Thymus (tissue), 11 donors: ENCODE measurements at regions not wholly inside any gene's neighbourhood (a gene's known extent, or its start where the extent isn't known, plus 50 kb on each side); places are given as distances from the start of the nearest gene placed in this dataset.

Experiments used
- DNase-seq, 9 donors: peaks; one replicate each; pipeline ENCODE4 v3.0.0-alpha.2; 2013; ENCODE audit warnings: low spot score in 9 of 9, low read depth in 6 of 9, missing footprints in 1 of 9
- H3K27ac ChIP-seq, 2 donors: one replicate each; pipeline ENCODE4 v1.5.1; 2013; ENCODE audit warnings: control low read depth in 1 of 2, low read depth in 1 of 2, low read length in 1 of 2, mild to moderate bottlenecking in 1 of 2, moderate library complexity in 1 of 2
- H3K27me3 ChIP-seq, 2 donors: one replicate each; pipeline ENCODE4 v1.5.1; 2013; ENCODE audit warnings: low read length in 1 of 2; ENCODE audit not compliant: control insufficient read depth in 2 of 2, insufficient read depth in 1 of 2
- H3K36me3 ChIP-seq, 2 donors: one replicate each; pipeline ENCODE4 v1.5.1; 2013; ENCODE audit warnings: low read length in 1 of 2, mild to moderate bottlenecking in 1 of 2, moderate library complexity in 1 of 2; ENCODE audit not compliant: control insufficient read depth in 2 of 2, insufficient read depth in 2 of 2
- H3K4me1 ChIP-seq, 2 donors: one replicate each; pipeline ENCODE4 v1.5.1; 2013; ENCODE audit warnings: low read length in 2 of 2; ENCODE audit not compliant: control insufficient read depth in 2 of 2, insufficient read depth in 2 of 2
- H3K4me3 ChIP-seq, 2 donors: one replicate each; pipeline ENCODE4 v1.5.1; 2013; ENCODE audit warnings: low read length in 2 of 2, control low read depth in 1 of 2, mild to moderate bottlenecking in 1 of 2
- H3K9me3 ChIP-seq, 2 donors: one replicate each; pipeline ENCODE4 v1.5.1; 2013; ENCODE audit warnings: low read length in 1 of 2, mild to moderate bottlenecking in 1 of 2; ENCODE audit not compliant: control insufficient read depth in 2 of 2, insufficient read depth in 1 of 2
- WGBS: extraction: QIAGEN DNeasy Blood & Tissue Kit; methylation state at CpG from one replicate; pipeline ENCODE4 v1.1.7; 2013; 5-methylcytosine and 5-hydroxymethylcytosine counted together
- donor health status: healthy.

DNA sequence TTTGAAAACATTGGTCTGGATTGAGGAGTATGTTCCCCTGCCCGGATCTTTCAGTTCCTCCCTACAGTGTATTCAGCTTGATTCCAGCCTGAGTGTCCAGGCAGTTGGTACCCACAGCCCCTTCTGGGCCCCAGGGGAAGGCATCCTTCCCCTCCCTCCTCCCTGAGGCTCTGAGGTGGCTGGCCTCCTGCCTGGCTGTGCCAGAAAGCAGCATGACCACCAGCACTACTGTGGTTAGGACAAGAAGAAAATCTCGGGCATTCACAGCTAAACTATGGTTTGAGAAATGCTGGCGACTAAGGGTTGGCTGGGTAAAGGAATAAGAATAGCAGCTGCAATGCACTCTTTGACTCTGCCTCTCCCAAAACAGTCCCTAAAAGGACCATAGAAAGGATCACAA is 84.6 kb upstream of the LIFR start:
- no peak overlapping the region for H3K4me3 ChIP-seq
- no peaks in the 10 kb centered on the region for H3K4me1 ChIP-seq
- H3K27ac ChIP-seq: no peak overlapping the region
- H3K9me3 ChIP-seq: peaks cover 0 to under 1% of the 10 kb centered on the region in 2 donors
- no peak for DNase-seq
- 91% methylated on average over 3 of the region's 3 CpGs for WGBS
- no peaks in the 10 kb centered on the region for H3K27me3 ChIP-seq
- no peaks in the 10 kb centered on the region for H3K36me3 ChIP-seq

DNA sequence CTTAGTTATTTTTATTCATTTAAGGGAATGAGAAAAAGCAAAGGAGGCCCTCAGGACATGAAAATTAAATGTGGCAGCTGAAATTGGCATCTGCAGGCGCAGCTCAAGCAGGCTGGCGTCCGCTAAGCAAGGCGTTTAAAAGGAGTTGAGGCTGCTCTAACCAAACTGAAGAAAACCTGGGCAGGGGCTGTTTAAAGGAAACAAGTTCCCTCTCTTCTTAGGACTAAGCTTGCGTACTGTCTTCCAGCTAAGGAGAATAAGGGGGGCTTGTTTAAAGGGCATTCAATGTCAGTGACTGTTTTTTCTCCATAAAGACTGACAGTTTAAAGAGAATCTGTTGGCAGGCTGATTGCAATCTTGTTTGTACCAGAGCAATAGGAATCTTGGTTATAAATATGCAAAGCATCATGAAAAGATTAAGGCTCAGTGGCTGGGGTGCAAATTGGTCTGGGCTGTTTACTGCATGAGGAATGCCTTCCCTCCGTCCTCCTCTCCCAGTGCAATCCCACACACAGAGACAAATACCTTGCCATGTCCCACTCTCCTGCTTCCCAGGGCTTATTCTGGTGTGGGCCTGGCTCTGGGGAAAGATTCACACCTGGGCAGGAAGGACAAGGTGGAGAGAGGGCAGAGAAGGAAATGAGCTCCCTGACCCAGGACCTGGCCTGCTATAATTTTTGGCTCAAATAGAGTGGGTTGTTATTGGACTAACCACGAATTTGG is 85.9 kb upstream of the LIFR start:
- no peak for DNase-seq
- H3K36me3 ChIP-seq: no peaks in the 10 kb centered on the region
- WGBS: 84% methylated on average over 7 of the region's 7 CpGs
- H3K9me3 ChIP-seq: no peaks in the 10 kb centered on the region
- no peak overlapping the region for H3K27ac ChIP-seq
- no peaks in the 10 kb centered on the region for H3K27me3 ChIP-seq
- H3K4me1 ChIP-seq: no peaks in the 10 kb centered on the region
- no peak overlapping the region for H3K4me3 ChIP-seq

DNA sequence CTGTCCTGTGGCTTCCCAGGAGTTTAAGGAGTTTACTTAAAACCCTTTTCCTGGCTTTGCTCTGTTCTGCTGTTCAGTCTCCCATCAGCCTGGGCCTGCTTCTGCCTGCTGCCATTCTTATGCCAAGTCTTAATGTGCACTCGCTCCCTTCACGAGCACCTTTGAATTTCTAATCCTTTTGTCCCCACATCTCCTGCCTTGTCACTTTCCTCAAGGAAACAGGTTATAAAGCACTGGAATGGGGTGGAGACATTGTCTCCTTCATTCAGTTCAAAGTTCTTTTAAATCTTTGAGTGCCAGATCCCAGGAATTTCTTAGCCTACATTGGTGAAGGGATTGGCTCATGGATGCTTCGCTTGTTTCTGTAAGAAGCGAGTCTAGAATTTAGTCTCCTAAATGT is 87.2 kb upstream of the LIFR start:
- H3K4me1 ChIP-seq: no peaks in the 10 kb centered on the region
- no peak overlapping the region for H3K27ac ChIP-seq
- H3K36me3 ChIP-seq: no peaks in the 10 kb centered on the region
- H3K4me3 ChIP-seq: no peak overlapping the region
- WGBS: 93% methylated on average over 4 of the region's 4 CpGs
- H3K27me3 ChIP-seq: no peaks in the 10 kb centered on the region
- DNase-seq: no peak
- H3K9me3 ChIP-seq: no peaks in the 10 kb centered on the region

DNA sequence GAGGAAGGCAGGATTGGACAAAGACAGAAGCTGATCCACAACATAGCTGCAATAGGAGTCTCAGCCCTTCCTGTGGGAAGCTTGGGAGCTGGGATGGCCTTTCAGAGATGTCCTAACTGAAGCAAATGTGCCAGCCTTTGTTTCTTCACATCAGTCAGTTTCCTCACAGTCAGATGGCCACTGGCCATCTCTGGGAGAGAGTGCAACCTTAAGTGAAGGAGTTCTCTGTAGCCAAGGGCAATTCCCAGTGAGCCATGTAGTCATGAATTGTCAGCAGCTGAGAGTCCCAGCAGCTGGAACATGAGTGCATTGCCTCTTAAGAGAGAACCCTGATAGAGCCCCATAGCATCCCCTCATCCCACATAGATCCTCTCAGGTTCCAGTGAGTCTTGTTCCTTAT is 89.1 kb upstream of the LIFR start:
- DNase-seq: no peak
- Histone ChIP-seq H3K9me3 (no peaks in the 10 kb centered on the region), H3K4me1 (no peaks in the 10 kb centered on the region), H3K27me3 (no peaks in the 10 kb centered on the region), H3K27ac (no peak overlapping the region), H3K4me3 (no peak overlapping the region), H3K36me3 (no peaks in the 10 kb centered on the region)

GRCh38 chr5:38648703-38649291 is 92.4 kb upstream of the LIFR start:
- H3K4me1 ChIP-seq: no peaks in the 10 kb centered on the region
- H3K9me3 ChIP-seq: no peaks in the 10 kb centered on the region
- H3K27ac ChIP-seq: no peak overlapping the region
- no peak overlapping the region for H3K4me3 ChIP-seq
- 53% methylated on average over 3 of the region's 3 CpGs for WGBS
- H3K36me3 ChIP-seq: no peaks in the 10 kb centered on the region
- H3K27me3 ChIP-seq: no peaks in the 10 kb centered on the region
- DNase-seq: no peak

DNA sequence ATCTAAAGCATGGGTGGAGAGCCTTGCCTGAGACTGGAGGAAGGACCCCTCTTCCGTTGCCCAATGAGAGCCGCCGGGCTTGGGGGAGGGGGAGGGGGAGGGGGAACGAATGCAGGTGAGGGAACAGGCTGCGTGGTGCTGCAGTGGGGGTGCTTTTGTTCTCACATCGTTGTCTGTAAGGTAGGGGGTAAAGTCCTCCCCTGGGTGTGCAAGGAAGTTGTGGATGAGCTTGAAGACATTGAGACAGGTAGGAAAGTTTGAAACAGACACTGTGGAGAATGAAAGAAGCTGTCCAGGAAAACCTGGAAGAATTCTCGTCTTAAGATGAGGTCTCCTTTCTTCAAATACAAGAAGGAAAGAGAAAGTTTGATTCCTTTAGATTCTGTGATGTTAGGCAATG is 94.1 kb upstream of the LIFR start:
- H3K36me3 ChIP-seq: no peaks in the 10 kb centered on the region
- no peak overlapping the region for H3K27ac ChIP-seq
- no peaks in the 10 kb centered on the region for H3K9me3 ChIP-seq
- no peak overlapping the region for H3K4me3 ChIP-seq
- no peak for DNase-seq
- H3K4me1 ChIP-seq: no peaks in the 10 kb centered on the region
- WGBS: 14% methylated on average over 7 of the region's 7 CpGs
- no peaks in the 10 kb centered on the region for H3K27me3 ChIP-seq

DNA sequence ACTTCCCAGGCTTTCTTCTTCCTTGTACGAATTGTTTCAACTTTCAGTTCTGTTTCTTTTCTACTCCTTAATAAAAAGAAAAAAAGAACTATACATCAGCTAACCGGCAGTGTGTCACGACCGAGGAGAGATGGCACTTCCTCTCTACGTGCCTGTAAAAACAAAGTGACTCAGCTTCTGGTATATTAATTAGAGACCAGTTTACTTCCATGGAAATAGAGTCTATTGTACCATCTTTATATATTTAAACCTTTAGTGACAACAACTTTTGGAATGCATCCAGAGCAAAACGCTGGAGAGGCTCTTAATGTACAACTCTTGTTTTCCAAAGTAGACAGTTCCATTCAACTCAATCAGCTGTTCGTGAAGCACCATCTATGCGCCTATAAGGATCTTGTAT is 94.5 kb upstream of the LIFR start:
- no peak for DNase-seq
- 24% methylated on average over 8 of the region's 8 CpGs for WGBS
- no peaks in the 10 kb centered on the region for H3K36me3 ChIP-seq
- H3K9me3 ChIP-seq: no peaks in the 10 kb centered on the region
- no peak overlapping the region for H3K4me3 ChIP-seq
- H3K27ac ChIP-seq: no peak overlapping the region
- H3K4me1 ChIP-seq: no peaks in the 10 kb centered on the region
- no peaks in the 10 kb centered on the region for H3K27me3 ChIP-seq

GRCh38 chr5:38651806-38652205 is 95.4 kb upstream of the LIFR start:
- Histone ChIP-seq H3K4me1 (no peaks in the 10 kb centered on the region), H3K36me3 (no peaks in the 10 kb centered on the region), H3K4me3 (no peak overlapping the region), H3K27me3 (no peaks in the 10 kb centered on the region), H3K27ac (no peak overlapping the region), H3K9me3 (no peaks in the 10 kb centered on the region)
- WGBS: 90% methylated on average over 6 of the region's 6 CpGs
- DNase-seq: no peak

GRCh38 chr5:38653389-38653788 is 96.9 kb upstream of the LIFR start:
- DNase-seq: no peak
- no peaks in the 10 kb centered on the region for H3K27me3 ChIP-seq
- H3K4me1 ChIP-seq: no peaks in the 10 kb centered on the region
- no peaks in the 10 kb centered on the region for H3K9me3 ChIP-seq
- no peak overlapping the region for H3K4me3 ChIP-seq
- 98% methylated on average over 2 of the region's 2 CpGs for WGBS
- no peaks in the 10 kb centered on the region for H3K36me3 ChIP-seq
- no peak overlapping the region for H3K27ac ChIP-seq
